ENCODE measurements at regions not wholly inside any gene's neighbourhood (a gene's known extent, or its start where the extent isn't known, plus 50 kb on each side); places are given as distances from the start of the nearest gene placed in this dataset.

DNA sequence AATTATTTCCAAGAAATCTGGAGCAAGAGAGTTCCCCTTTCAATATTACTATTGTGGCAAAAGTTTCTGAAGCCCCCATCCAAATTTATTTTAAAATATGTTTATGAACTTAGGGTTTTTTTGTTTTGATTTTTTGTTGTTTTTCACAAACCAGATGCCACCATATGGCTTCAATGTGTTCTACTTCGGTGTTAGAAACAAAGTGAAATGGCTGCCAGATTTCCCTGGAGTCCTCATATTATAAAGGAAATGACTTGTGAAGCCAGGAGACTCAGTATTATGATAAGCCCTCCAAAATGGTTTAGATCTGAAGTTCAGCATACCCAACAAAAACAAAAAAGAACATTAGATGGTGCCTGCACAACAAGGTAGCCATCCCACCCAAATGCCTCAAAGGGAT, 154.2 kb upstream of the SPANXC start:
- Histone ChIP-seq H3K9me1 (ENCODE audit: control insufficient read depth, insufficient read depth, low read length) (no peaks in the 10 kb centered on the region), H3K27ac (ENCODE audit: extremely low read depth, low read depth, low read length) (no peak overlapping the region), H3K4me3 (no peak overlapping the region), H4K20me1 (replicated peaks; ENCODE audit: control insufficient read depth, insufficient read depth, low read length) (no peaks in the 10 kb centered on the region), H3K4me2 (ENCODE audit: insufficient read depth, low read length) (no peak overlapping the region), H3K4me1 (replicated peaks in 1 of 2; ENCODE audit: control insufficient read depth in 2 of 2, insufficient read depth in 2 of 2, low read length in 2 of 2) (no peaks in the 10 kb centered on the region), H3K27me3 (ENCODE audit: control insufficient read depth in 2 of 2, insufficient read depth in 2 of 2, low read length in 2 of 2) (no peaks in the 10 kb centered on the region), H2AFZ (ENCODE audit: low read depth, low read length) (no peak overlapping the region), H3K36me3 (ENCODE audit: control insufficient read depth, insufficient read depth, low read length) (no peaks in the 10 kb centered on the region), H3K9ac (ENCODE audit: insufficient read depth in 1 of 2, low read depth in 2 of 2, low read length in 2 of 2) (no peak overlapping the region), H3K9me3 (replicated peaks; ENCODE audit: control insufficient read depth, insufficient read depth, low read depth, low read length) (no peaks in the 10 kb centered on the region), H3K79me2 (ENCODE audit: control insufficient read depth, insufficient read depth, low read length) (no peaks in the 10 kb centered on the region)
- DNase-seq (ENCODE audit: extremely low read depth in 1 of 4, low spot score in 3 of 4) (no peak), ATAC-seq (no peak), FAIRE-seq (no peak)
- BruUV-seq (replicated peaks), result no TSS peak
- in situ Hi-C loops (cut with MboI) (no loop called here), intact Hi-C loops (cut with micrococcal nuclease) (no loop called here)
- 0% methylated on average over 1 of the region's 1 CpG for WGBS (ENCODE audit: insufficient coverage, low coverage, missing lambda C conversion rate)
- CTCF ChIA-PET (ENCODE audit: low intra/inter-chr PET ratio), result no interaction called here
- POLR2A ChIA-PET, result no interaction called here
- TF ChIP-seq, protein P1, sequence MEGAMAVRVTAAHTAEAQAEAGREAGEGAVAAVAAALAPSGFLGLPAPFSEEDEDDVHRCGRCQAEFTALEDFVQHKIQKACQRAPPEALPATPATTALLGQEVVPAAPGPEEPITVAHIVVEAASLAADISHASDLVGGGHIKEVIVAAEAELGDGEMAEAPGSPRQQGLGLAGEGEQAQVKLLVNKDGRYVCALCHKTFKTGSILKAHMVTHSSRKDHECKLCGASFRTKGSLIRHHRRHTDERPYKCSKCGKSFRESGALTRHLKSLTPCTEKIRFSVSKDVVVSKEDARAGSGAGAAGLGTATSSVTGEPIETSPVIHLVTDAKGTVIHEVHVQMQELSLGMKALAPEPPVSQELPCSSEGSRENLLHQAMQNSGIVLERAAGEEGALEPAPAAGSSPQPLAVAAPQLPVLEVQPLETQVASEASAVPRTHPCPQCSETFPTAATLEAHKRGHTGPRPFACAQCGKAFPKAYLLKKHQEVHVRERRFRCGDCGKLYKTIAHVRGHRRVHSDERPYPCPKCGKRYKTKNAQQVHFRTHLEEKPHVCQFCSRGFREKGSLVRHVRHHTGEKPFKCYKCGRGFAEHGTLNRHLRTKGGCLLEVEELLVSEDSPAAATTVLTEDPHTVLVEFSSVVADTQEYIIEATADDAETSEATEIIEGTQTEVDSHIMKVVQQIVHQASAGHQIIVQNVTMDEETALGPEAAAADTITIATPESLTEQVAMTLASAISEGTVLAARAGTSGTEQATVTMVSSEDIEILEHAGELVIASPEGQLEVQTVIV (CRISPR knock-in tag; IDR thresholded peaks at IDR 0.05; ENCODE audit: borderline replicate concordance), result no peak
- TF ChIP-seq RUNX1 (IDR thresholded peaks at IDR 0.05; ENCODE audit: low read depth), result no peak
- TF ChIP-seq FOXJ3 (CRISPR knock-in tag; IDR thresholded peaks at IDR 0.05), result no peak
- TF ChIP-seq NFXL1 (CRISPR knock-in tag; IDR thresholded peaks at IDR 0.05), result no peak
- TF ChIP-seq ZNF3 (CRISPR knock-in tag; IDR thresholded peaks at IDR 0.05), result no peak
- TF ChIP-seq SMAD4 (CRISPR knock-in tag; conservative IDR thresholded peaks at IDR 0.05), result no peak
- TF ChIP-seq NR2C2 (CRISPR knock-in tag; IDR thresholded peaks at IDR 0.05), result no peak
- TF ChIP-seq NR2C2 (tag; IDR thresholded peaks at IDR 0.05), result no peak
- TF ChIP-seq, protein P2, sequence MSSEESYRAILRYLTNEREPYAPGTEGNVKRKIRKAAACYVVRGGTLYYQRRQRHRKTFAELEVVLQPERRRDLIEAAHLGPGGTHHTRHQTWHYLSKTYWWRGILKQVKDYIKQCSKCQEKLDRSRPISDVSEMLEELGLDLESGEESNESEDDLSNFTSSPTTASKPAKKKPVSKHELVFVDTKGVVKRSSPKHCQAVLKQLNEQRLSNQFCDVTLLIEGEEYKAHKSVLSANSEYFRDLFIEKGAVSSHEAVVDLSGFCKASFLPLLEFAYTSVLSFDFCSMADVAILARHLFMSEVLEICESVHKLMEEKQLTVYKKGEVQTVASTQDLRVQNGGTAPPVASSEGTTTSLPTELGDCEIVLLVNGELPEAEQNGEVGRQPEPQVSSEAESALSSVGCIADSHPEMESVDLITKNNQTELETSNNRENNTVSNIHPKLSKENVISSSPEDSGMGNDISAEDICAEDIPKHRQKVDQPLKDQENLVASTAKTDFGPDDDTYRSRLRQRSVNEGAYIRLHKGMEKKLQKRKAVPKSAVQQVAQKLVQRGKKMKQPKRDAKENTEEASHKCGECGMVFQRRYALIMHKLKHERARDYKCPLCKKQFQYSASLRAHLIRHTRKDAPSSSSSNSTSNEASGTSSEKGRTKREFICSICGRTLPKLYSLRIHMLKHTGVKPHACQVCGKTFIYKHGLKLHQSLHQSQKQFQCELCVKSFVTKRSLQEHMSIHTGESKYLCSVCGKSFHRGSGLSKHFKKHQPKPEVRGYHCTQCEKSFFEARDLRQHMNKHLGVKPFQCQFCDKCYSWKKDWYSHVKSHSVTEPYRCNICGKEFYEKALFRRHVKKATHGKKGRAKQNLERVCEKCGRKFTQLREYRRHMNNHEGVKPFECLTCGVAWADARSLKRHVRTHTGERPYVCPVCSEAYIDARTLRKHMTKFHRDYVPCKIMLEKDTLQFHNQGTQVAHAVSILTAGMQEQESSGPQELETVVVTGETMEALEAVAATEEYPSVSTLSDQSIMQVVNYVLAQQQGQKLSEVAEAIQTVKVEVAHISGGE (CRISPR knock-in tag; IDR thresholded peaks at IDR 0.05), result no peak
- no peak for TF ChIP-seq ZKSCAN1 (IDR thresholded peaks at IDR 0.05; ENCODE audit: low read depth, low read length)
- TF ChIP-seq CREB1 (IDR thresholded peaks at IDR 0.05), result no peak
- no peak for TF ChIP-seq CREB1 (CRISPR knock-in tag; IDR thresholded peaks at IDR 0.05)
- TF ChIP-seq, protein P3, sequence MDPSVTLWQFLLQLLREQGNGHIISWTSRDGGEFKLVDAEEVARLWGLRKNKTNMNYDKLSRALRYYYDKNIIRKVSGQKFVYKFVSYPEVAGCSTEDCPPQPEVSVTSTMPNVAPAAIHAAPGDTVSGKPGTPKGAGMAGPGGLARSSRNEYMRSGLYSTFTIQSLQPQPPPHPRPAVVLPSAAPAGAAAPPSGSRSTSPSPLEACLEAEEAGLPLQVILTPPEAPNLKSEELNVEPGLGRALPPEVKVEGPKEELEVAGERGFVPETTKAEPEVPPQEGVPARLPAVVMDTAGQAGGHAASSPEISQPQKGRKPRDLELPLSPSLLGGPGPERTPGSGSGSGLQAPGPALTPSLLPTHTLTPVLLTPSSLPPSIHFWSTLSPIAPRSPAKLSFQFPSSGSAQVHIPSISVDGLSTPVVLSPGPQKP (CRISPR knock-in tag; IDR thresholded peaks at IDR 0.05), result no peak
- TF ChIP-seq EWSR1 (IDR thresholded peaks at IDR 0.05; ENCODE audit: borderline replicate concordance, low read depth, partially characterized antibody), result no peak
- no peak for TF ChIP-seq ETV6 (IDR thresholded peaks at IDR 0.05; ENCODE audit: borderline replicate concordance in 1 of 2, low read depth in 2 of 2, low read length in 1 of 2)
- no peak for TF ChIP-seq ETV6 (CRISPR knock-in tag; IDR thresholded peaks at IDR 0.05; ENCODE audit: borderline replicate concordance)
- TF ChIP-seq ZNF57 (CRISPR knock-in tag; IDR thresholded peaks at IDR 0.05), result no peak
- TF ChIP-seq MTA1 (IDR thresholded peaks at IDR 0.05; ENCODE audit: borderline replicate concordance), result no peak
- no peak for TF ChIP-seq CBFA2T3 (IDR thresholded peaks at IDR 0.05)

Measured in K562 (cell line).